Calu3 (cell line): ENCODE measurements at regions not wholly inside any gene's neighbourhood (a gene's known extent, or its start where the extent isn't known, plus 50 kb on each side); places are given as distances from the start of the nearest gene placed in this dataset.

Experiments
- BruUV-seq: library from RNA; stranded (reverse); fragments of 400-500 nt; replicated peaks from 2 replicates; lab custom pipeline; 2021; lab: Mats Ljungman, UMichigan
- CTCF ChIA-PET: fragments of 300-600 bp; sonication (Branson Sonifier 250); formaldehyde crosslinking; loops from one replicate; lab custom pipeline; 2022; ENCODE audit warnings: antibody characterized with exemption; lab: Charles Lee
- DNase-seq: peaks from one replicate; pipeline ENCODE4 v3.0.0; 2022
- H3K27ac Mint-ChIP-seq: one replicate; pipeline ENCODE4 v1.8.0; 2022; ENCODE audit warnings: mixed read lengths; ENCODE audit not compliant: unreplicated experiment
- H3K27me3 Mint-ChIP-seq: one replicate; pipeline ENCODE4 v1.8.0; 2022; ENCODE audit warnings: mixed read lengths; ENCODE audit not compliant: unreplicated experiment
- H3K36me3 Mint-ChIP-seq: one replicate; pipeline ENCODE4 v1.8.0; 2022; ENCODE audit warnings: mild to moderate bottlenecking, moderate library complexity, mixed read lengths; ENCODE audit not compliant: insufficient read depth, unreplicated experiment
- H3K4me1 Mint-ChIP-seq: one replicate; pipeline ENCODE4 v1.8.0; 2022; ENCODE audit warnings: mild to moderate bottlenecking, low read depth, mixed read lengths; ENCODE audit not compliant: unreplicated experiment
- H3K4me3 Mint-ChIP-seq: one replicate; pipeline ENCODE4 v1.8.0; 2022; ENCODE audit warnings: mild to moderate bottlenecking, low read depth, moderate library complexity, mixed read lengths; ENCODE audit not compliant: unreplicated experiment
- H3K9me3 Mint-ChIP-seq: one replicate; pipeline ENCODE4 v1.8.0; 2022; ENCODE audit warnings: low read depth, mixed read lengths; ENCODE audit not compliant: unreplicated experiment
- CTCF ChIP-seq: fragments of 200-600 bp; IDR thresholded peaks from one replicate; pipeline ENCODE4 v1.8.0; 2022; ENCODE audit warnings: antibody characterized with exemption; ENCODE audit not compliant: unreplicated experiment
- intact Hi-C: fragments of 100-400 bp; cut with micrococcal nuclease; formaldehyde crosslinking; loops from one replicate; pipeline ENCODE4 v1.10.0; 2022; ENCODE audit not compliant: unreplicated experiment

GRCh38 chr12:76223869-76224268, 124.3 kb downstream of the BBS10 start:
- CTCF ChIA-PET = no interaction called here
- Mint-ChIP-seq H3K36me3 (no peaks in the 10 kb centered on the region), H3K4me3 (no peak overlapping the region), H3K4me1 (peaks cover 23% of the 10 kb centered on the region), H3K9me3 (no peaks in the 10 kb centered on the region), H3K27me3 (no peaks in the 10 kb centered on the region), H3K27ac (no peak overlapping the region)
- intact Hi-C loops = no loop called here
- TF ChIP-seq CTCF = no peak
- no TSS peak for BruUV-seq
- no peak for DNase-seq

GRCh38 chr12:76220980-76221379, 127.2 kb downstream of the BBS10 start:
- peaks cover 14% of the 10 kb centered on the region for H3K4me1 Mint-ChIP-seq
- no peak for DNase-seq
- H3K9me3 Mint-ChIP-seq = no peaks in the 10 kb centered on the region
- no peak overlapping the region for H3K4me3 Mint-ChIP-seq
- no TSS peak for BruUV-seq
- H3K36me3 Mint-ChIP-seq = no peaks in the 10 kb centered on the region
- CTCF ChIA-PET = no interaction called here
- no peaks in the 10 kb centered on the region for H3K27me3 Mint-ChIP-seq
- no peak overlapping the region for H3K27ac Mint-ChIP-seq
- intact Hi-C loops = no loop called here
- no peak for TF ChIP-seq CTCF

GRCh38 chr12:76219806-76220205, 128.4 kb downstream of the BBS10 start:
- CTCF ChIA-PET = no interaction called here
- Mint-ChIP-seq H3K27me3 (no peaks in the 10 kb centered on the region), H3K4me3 (no peak overlapping the region), H3K36me3 (no peaks in the 10 kb centered on the region), H3K4me1 (peaks cover 14% of the 10 kb centered on the region), H3K27ac (no peak overlapping the region), H3K9me3 (no peaks in the 10 kb centered on the region)
- intact Hi-C loops = no loop called here
- BruUV-seq = no TSS peak
- DNase-seq = no peak
- no peak for TF ChIP-seq CTCF

- no peak for TF ChIP-seq CTCF
- CTCF ChIA-PET = no interaction called here
- intact Hi-C loops = no loop called here
- Mint-ChIP-seq H3K4me1 (peaks cover 14% of the 10 kb centered on the region), H3K27me3 (no peaks in the 10 kb centered on the region), H3K9me3 (no peaks in the 10 kb centered on the region), H3K27ac (no peak overlapping the region), H3K36me3 (no peaks in the 10 kb centered on the region), H3K4me3 (no peak overlapping the region)
- BruUV-seq = no TSS peak
- DNase-seq = no peak
Measured at GRCh38 chr12:76216585-76217472, 131.4 kb downstream of the BBS10 start.
